ENCODE measurements at regions not wholly inside any gene's neighbourhood (a gene's known extent, or its start where the extent isn't known, plus 50 kb on each side); places are given as distances from the start of the nearest gene placed in this dataset.

DNA sequence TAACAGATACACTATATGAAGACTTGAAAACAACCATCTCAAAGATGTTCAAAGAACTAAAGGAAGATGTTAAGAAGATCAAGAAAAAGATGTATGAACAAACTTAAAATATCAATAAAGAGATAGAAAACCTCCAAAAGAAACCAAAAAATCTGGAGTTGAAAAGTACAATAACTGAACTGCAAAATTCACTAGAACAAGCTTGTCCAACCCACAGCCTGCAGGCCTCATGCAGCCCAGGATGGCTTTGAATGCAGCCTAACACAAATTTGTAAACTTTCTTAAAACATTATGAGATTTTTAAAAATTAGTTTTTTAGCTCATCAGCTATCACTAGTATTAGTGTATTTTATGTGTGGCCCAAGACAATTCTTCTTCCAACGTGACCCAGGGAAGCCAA is 77.0 kb upstream of the DCTD start:
- no peak for TF ChIP-seq POLR2AphosphoS5 (IDR thresholded peaks at IDR 0.05; ENCODE audit: low read depth, low read length)
- TF ChIP-seq, protein P1, sequence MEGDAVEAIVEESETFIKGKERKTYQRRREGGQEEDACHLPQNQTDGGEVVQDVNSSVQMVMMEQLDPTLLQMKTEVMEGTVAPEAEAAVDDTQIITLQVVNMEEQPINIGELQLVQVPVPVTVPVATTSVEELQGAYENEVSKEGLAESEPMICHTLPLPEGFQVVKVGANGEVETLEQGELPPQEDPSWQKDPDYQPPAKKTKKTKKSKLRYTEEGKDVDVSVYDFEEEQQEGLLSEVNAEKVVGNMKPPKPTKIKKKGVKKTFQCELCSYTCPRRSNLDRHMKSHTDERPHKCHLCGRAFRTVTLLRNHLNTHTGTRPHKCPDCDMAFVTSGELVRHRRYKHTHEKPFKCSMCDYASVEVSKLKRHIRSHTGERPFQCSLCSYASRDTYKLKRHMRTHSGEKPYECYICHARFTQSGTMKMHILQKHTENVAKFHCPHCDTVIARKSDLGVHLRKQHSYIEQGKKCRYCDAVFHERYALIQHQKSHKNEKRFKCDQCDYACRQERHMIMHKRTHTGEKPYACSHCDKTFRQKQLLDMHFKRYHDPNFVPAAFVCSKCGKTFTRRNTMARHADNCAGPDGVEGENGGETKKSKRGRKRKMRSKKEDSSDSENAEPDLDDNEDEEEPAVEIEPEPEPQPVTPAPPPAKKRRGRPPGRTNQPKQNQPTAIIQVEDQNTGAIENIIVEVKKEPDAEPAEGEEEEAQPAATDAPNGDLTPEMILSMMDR (IDR thresholded peaks at IDR 0.05) = no peak
- TF ChIP-seq, protein P2, sequence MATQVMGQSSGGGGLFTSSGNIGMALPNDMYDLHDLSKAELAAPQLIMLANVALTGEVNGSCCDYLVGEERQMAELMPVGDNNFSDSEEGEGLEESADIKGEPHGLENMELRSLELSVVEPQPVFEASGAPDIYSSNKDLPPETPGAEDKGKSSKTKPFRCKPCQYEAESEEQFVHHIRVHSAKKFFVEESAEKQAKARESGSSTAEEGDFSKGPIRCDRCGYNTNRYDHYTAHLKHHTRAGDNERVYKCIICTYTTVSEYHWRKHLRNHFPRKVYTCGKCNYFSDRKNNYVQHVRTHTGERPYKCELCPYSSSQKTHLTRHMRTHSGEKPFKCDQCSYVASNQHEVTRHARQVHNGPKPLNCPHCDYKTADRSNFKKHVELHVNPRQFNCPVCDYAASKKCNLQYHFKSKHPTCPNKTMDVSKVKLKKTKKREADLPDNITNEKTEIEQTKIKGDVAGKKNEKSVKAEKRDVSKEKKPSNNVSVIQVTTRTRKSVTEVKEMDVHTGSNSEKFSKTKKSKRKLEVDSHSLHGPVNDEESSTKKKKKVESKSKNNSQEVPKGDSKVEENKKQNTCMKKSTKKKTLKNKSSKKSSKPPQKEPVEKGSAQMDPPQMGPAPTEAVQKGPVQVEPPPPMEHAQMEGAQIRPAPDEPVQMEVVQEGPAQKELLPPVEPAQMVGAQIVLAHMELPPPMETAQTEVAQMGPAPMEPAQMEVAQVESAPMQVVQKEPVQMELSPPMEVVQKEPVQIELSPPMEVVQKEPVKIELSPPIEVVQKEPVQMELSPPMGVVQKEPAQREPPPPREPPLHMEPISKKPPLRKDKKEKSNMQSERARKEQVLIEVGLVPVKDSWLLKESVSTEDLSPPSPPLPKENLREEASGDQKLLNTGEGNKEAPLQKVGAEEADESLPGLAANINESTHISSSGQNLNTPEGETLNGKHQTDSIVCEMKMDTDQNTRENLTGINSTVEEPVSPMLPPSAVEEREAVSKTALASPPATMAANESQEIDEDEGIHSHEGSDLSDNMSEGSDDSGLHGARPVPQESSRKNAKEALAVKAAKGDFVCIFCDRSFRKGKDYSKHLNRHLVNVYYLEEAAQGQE (IDR thresholded peaks at IDR 0.05; ENCODE audit: insufficient read depth in 1 of 2, low read depth in 2 of 2, low read length in 1 of 2) = no peak
- TF ChIP-seq TCF7L2 (IDR thresholded peaks at IDR 0.05; ENCODE audit: low read depth, low read length) = no peak
